Stimulated activated naive CD8-positive, alpha-beta T cell treated with anti-CD3 and anti-CD28 coated beads, Interleukin-15, Interleukin-2, amounts not matched to agents 100 U/mL and 50 U/mL, for 24 hours (primary cell): ENCODE measurements at regions not wholly inside any gene's neighbourhood (a gene's known extent, or its start where the extent isn't known, plus 50 kb on each side); places are given as distances from the start of the nearest gene placed in this dataset.
A peak's percentile ranks its signal among the peaks of the same experiment; 100 is the strongest.

Experiments
- ATAC-seq: fragments of 150-1000 bp; cut with Tn5 transposase; one replicate; pipeline ENCODE4 v1.10.0; 2021
- DNase-seq: peaks from one replicate; pipeline ENCODE4 v3.0.0; 2021

DNA sequence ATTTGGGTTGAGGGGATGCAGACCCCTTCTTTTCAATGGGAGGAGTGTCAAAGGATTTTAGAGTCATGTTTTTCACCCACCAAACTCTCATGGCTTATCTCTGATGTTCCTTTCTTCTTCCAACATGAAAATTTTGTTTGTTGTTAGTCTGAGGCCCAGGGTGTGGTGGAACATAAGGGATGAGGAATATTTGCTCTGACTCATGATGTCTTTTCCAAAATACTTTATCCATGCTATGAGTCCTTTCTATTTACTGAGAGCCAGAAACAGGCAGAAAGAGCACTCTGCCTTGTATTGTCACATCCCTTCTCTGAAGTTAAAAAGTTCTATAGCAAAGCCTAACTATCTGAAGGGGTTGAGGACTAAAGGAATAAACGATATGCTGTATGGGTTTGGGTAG lies 61.6 kb upstream of the GYPA start:
- no peak for DNase-seq
- ATAC-seq: no peak

GRCh38 chr4:144203155-144203554 lies 62.6 kb upstream of the GYPA start:
- DNase-seq (no peak), ATAC-seq (no peak)

DNA sequence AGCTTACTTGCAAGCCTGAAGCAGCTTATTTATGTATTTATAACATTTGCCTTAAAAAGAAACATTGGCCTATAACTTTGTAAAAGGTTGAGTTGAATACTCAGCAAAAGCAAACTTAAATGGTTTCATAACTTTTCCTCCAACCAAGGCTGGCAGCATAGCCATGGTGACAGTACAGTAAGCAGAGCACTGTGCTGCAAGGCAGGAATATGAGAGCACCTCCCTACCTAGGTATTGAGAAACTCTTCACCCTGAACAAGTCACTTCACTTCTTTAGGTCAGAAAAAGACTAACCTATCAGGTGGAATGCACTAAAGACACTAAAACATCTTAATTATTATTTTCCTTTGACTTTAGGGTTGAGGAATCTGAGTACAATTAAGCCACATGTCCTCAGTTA lies 63.9 kb upstream of the GYPA start:
- DNase-seq: no peak

DNA sequence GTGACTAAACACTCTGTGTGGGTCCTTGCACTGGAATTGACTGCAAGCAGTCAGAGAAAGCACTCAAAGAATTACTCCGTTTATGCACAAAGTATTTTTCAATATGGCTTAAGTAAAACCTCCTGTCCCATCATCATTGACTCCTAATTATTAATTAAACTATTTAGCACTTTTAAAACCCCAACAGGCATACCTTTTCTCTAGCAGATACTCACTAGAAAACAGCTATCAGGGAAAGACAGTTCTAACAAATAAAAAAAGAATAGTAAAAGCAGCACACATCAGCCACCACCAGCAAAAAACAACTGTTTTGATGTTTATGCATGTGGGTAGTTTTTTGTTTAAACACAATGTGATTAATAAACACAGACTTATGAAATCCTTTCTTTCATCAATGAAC lies 66.2 kb upstream of the GYPA start:
- ATAC-seq (no peak), DNase-seq (no peak)

More for the DNA sequence above, 63.9 kb upstream of the GYPA start:
- ATAC-seq: no peak

DNA sequence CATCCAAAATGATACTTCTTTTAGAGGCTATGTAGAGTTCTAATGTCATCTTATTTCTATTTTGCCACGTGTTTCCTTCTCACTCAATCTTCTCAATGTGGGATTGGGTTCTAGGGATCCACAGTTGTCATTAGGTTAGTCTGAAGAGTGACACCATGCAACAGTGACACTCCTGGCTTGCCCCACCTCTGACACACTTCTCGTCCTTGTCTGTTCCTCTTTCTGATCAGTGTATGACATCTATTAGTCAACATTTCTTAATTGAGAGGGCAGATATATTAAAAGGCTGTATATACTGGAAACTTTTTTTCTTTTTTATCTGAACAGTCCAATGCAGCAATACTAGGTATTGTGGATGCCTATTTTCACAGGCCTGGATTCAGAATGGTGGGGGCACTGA lies 67.6 kb upstream of the GYPA start:
- DNase-seq: no peak
- no peak for ATAC-seq

DNA sequence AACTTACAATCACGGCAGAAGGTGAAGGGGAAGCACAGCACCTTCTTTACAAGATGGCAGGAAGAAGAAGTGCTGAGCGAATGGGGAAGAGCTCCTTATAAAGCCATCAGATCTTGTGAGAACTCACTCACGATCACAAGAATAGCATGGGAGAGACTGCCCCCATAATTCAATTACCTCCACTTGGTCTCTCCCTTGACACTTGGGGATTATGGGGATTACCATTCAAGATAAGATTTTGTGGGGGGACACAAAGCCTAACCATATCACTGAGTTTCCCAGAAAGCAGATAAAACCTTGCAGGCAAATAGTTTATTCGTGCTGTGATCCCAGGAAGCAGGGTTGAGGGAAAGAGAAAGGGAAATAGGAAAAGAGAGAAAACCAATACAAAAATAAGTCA lies 69.0 kb upstream of the GYPA start:
- ATAC-seq (no peak), DNase-seq (no peak)

DNA sequence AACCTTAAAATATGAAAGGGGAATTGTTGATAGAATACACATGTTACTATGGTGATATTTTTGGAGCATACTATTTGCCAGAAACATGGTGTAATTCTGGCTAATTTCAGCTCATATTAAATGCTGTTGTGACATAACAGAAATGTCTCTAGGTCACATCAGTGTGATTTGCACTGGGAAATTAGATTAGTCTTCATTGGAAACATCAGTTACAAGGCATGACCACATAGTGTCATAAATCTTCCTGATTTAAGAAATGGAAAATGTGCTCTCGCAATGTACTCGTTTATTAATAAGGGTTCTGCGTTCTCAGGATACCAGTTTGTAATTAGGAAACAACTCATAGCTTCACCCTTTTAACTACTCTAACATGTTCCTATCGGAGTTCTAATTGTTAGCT lies 72.9 kb upstream of the GYPA start:
- ATAC-seq: no peak

DNA sequence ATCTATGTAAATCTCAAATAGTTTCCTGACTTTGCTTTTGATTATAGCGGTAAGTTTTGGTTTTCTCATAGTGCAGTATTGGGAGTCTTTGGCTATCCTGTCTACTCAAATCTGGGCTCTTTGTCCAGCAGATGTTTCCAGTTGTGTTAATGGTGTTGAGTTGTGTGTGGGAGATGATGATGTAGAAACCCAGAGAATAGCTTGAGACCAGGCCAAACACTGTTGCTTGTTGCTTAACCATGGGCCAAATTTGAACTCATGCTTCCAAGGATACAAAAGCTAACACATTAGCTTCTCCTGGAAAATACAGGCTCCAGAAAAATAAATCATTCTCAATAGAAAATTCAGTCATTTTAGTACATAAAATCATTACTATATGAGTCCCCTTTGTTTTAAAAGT lies 82.6 kb upstream of the GYPA start:
- no peak for ATAC-seq

More for the DNA sequence above, 72.9 kb upstream of the GYPA start:
- DNase-seq: no peak

DNA sequence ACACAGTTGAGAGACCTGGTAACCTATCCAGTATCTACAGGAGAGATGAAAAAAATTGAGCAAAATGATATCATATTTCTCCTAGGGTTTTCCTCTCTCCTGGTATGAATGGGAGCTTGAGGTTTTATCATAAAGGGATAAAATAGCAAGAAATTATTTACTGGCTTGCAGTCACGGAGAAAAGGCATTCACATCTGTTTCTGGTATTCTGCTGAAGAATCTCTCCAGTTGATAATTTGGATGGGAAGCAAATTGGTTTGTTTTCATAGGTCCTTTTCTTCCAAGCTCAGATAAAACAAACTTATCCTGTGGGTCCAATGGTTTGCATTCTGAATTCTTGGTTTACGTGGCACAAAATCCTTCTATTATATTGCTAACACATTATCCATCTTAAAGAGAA lies 83.1 kb upstream of the GYPA start:
- no peak for ATAC-seq

More for the DNA sequence above, 82.6 kb upstream of the GYPA start:
- no peak for DNase-seq

DNA sequence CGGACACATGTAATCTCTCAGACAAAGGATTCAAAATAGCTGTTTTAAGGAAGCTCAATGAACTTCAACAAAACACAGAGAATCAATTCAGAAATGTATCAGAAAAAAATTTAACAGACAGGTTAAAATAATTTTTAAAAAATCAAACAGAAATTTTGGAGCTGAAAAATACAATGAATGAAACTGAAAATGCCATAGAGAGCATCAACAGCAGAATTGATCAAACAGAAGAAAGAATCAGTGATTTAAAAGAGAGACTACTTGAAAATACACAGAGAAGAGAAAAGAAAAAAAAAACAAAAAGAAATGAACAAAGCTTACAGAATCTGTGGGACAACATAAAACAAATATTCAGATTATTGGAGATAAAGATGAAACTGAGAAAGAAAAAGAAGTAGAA lies 118.8 kb upstream of the GYPA start:
- DNase-seq: no peak
- ATAC-seq: no peak

More for the DNA sequence above, 83.1 kb upstream of the GYPA start:
- DNase-seq: no peak

GRCh38 chr4:144267084-144267483 lies 126.6 kb upstream of the GYPA start:
- ATAC-seq: no peak

DNA sequence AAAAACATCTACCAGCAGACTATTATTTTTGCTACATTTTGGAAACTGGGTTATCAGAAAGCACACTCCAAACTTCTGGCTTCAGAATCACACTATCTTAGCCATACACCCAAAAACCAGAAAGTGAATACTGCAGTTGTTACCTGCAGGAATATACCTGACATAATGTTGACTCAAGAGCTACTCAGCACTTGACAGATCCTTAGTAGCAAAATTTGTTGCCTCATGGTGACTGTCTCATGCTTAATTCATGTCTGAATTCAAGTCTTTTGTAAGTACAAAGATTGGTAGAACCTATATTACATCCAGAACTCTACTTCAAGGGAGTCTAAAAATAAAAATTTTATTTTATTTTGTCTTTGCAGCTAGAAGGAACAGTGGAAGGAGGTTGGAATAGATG lies 140.2 kb upstream of the GYPA start:
- DNase-seq (no peak), ATAC-seq (no peak)

More at GRCh38 chr4:144267084-144267483, 126.6 kb upstream of the GYPA start:
- no peak for DNase-seq

GRCh38 chr4:144283526-144283925 lies 143.0 kb upstream of the GYPA start:
- no peak for ATAC-seq
- DNase-seq: no peak

GRCh38 chr4:144284026-144284425 lies 143.5 kb upstream of the GYPA start:
- no peak for ATAC-seq
- no peak for DNase-seq

GRCh38 chr4:144288011-144288903 lies 147.7 kb upstream of the GYPA start:
- peak; percentile 65 for ATAC-seq
- no peak for DNase-seq

GRCh38 chr4:144289667-144290428 lies 149.3 kb upstream of the GYPA start:
- ATAC-seq (no peak), DNase-seq (no peak)

- DNase-seq: no peak
- ATAC-seq: no peak
These were observed 150.6 kb upstream of the GYPA start for GRCh38 chr4:144291164-144291563.

- ATAC-seq (no peak), DNase-seq (no peak)
These were observed 153.7 kb upstream of the GYPA start for GRCh38 chr4:144294211-144294610.

- ATAC-seq (no peak), DNase-seq (no peak)
These were observed 154.9 kb upstream of the GYPA start for GRCh38 chr4:144295286-144295995.

DNA sequence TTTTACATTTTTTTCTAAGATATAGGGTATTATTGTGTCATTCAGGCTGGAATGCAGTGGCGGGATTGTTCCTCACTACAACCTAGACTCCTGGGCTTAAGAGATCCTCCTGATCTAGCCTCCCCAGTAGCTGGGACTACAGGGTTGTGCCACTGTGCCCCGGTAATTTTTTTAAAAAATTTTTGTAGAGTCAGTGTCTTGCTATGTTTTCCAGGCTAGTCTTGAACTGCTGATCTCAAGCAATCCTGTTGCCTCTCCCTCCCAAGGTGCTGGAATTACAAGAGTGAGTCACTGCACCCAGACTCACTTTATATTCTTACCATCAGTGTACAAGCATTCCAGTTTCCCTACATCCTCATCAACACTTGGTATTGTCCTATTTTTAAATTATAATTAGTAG lies 156.4 kb upstream of the GYPA start:
- ATAC-seq: no peak
- no peak for DNase-seq

GRCh38 chr4:144298519-144298918 lies 158.0 kb upstream of the GYPA start:
- ATAC-seq (no peak), DNase-seq (no peak)

DNA sequence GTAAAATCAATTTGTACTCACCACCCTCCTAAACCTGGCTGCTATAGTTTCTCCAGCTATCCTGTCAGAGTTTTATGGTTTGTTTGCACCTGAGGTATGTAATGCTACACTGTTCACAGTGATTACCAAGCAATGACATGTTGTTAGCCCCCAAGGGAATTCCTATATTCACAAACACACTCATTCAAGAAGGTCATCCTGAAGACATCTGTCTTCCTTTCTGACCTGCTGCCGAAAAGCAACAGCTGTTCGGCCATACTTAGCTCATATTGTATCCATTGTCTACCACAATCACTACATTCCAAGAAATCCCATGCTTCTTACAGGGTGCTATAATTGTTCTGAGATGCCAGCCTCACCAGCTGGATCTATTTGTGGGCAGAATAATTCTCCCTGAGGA lies 160.1 kb upstream of the GYPA start:
- DNase-seq (no peak), ATAC-seq (no peak)
